GM18517 (cell line): ENCODE measurements at regions not wholly inside any gene's neighbourhood (a gene's known extent, or its start where the extent isn't known, plus 50 kb on each side); places are given as distances from the start of the nearest gene placed in this dataset.

Experiments used
- ATAC-seq: cut with Tn5 transposase; IDR thresholded peaks from one replicate; pipeline ENCODE4 v1.9.1; 2021; ENCODE audit warnings: mild to moderate bottlenecking, moderate library complexity; ENCODE audit not compliant: unreplicated experiment

DNA sequence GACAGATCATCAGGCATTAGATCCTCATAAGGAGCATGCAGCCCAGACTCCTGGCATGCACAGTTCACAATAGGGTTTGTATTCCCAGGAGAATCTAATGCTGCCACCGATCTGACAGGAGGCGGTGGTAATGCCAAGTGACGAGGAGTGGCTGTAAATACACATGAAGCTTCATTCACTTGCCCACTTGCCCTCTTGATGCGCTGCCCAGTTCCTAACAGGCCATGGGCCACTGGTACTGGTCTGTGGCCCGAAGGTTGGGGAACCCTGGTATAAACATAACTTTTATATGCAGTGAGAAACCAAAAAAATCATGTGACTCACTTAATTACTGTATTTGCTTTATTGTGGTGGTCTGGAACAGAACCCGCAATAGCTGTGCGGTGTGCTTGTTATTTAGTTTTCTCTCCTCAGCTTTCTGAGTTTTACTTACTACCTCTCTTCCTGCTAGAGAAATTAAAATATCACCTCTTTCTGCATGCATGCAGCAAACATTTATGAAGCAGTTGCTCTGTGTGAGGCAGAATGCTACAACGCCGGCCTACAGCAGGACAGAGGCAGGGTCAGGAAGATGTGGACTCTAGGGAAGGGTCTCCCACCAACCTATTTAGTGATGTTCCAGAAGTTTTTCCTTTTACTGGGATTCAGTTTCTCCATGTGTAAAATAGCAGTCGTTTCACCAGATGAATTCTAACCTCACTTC, 151.3 kb downstream of the MAF start:
- ATAC-seq, result no peak

DNA sequence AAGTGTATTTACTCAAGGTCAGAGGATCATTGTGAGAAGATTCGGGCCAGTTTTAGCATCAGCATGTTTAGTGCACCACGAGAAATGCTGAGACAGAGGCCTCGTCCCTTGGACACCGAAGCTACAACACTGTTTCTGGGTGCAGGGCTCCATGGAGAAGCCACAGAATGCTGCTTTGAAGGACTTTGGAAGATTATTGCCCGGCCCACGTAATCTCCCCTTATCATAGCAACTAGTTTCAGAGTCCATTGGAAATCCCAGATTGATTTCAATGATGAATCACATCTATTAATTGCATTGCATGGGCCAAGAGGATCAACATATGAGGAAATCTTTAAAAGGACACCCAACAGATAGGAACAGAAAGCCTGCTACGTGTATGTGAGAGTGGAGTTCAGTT, 156.0 kb downstream of the MAF start:
- no peak for ATAC-seq

DNA sequence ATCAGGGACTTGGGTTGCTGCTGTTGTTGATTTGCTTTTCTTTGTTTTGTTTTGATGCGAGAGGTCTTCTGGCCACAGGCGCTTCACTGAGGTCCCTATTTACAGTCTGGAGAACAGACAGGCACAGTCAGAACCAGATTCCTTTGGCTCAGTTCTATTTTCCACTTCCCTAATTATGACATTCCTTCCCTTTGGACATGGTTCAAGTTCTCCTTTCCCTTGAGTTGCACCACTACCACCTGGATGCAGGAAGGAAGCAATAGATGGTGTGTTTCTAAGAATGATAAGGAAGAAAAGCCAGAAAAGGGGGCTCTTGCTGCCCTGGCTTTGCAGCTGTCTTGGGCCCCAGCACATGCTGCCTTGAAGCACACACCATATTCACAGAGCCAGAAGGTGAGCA, 160.6 kb downstream of the MAF start:
- ATAC-seq, result no peak

DNA sequence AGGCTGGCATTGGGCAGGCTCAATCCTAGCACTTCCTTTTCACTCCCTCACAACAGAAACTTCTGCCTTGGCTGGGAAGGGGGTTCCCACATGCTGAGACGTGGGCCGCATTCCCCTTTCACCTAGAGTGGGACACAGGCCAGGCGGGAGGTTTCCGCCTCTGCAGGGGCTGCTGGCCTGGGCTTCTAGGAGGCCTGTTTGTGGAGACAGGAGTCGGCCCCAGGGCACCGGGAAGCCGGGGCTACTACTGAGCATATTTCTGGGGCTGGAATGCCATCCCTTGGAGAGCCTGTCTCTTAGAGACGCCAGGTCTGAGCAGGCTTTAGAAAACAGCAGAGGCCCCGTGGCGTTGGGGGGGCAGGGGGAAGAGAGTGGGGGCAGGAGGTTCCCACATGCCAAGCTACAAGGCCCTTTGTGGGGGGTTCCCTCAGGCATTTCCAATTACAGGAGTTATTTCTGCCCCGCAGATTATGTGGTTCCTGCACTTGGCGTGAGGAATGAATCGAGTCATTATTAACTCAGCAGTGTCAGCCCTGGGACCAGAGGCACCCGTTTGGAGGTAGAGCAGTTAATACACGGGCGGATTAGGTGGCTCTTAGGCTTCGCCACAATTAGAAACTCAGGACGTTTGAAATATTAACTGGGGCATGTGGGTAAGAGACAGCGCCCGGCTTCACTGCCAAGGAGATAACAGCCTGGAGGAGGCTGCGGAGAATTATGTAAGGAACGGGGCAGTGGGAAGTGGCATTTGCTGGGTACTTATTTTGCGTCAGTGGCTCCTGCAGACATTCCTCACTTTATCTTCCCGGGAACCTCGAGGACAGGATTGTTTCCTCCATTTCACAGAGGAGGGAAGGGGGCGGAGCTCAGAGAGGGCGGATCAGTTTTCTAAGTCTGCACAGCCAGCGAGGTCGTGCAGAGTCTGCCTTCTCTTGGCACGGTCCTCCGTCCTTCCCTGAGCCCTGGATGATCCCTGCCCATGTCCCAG, 162.5 kb downstream of the MAF start:
- ATAC-seq, result no peak

DNA sequence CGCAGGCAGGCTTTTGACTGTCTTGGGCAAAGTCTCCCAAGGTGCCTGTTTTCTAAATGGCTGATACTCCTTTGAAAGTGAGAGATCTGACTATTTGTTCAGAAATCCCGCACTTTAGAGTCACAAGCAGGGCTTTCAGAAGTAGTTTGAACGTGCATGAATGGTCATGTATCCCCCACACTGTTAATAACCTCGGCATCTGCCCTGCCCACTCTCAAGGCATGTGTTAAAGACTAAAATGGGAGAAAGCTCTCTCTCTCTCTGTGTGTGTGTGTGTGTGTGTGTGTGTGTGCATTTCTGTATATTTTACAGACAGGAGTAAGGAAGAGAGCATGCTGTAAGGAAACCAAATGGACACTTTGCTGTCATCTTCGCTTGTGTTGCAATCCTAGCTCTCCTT, 163.7 kb downstream of the MAF start:
- no peak for ATAC-seq

DNA sequence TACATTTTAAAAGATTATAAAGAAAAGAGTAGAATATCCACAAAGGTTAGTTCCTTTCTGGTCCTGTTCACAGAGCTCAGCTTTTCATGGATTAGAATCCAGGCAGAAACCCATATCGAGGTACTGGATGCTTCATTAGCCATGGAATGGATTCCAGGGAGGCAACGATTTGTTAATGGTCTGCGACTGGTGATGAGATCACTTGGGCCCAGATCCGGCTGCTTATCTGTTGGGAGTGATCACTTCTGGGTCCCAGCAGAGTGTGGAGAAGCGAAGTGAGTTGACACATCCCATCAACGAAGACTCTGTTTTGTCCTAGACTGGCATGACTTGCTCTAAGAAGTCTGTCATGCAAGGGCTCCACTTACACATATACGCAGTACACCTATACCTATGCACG, 165.8 kb downstream of the MAF start:
- ATAC-seq, result no peak

DNA sequence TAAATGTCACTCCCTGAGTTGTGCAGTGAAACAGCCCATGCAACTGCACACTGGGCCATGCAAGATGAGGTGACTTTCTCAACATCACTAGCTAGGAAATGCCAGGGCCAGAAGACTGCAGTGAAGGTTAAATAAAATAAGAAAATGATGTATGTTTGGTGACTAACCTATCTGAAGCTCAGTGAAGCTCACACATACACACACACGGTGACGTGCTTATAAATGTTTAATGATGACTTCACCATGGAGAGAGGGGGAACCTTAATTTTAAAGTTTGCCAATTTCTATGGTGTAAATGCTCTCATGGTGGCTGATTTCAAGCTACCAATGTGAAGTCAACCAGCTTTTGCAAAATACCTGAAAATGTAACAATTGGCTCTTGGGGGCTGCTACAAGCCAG, 166.4 kb downstream of the MAF start:
- ATAC-seq, result no peak

DNA sequence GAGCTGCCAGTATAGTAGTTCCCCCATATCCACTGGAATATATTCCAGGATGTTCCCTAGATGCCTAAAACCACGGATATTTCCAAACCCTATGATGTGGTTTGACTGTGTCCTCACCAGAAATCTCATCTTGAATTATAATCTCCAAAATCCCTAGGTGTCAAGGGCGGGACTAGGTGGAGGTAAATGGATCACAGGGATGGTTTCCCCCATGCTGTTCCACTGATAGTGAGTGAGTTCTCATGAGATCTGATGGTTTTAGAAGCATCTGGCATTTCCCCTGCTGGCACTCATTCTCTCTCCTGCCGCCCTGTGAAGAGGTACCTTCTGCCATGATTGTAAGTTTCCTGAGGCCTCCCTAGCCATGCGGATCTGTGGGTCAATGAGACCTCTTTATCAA, 168.6 kb downstream of the MAF start:
- ATAC-seq, result no peak

DNA sequence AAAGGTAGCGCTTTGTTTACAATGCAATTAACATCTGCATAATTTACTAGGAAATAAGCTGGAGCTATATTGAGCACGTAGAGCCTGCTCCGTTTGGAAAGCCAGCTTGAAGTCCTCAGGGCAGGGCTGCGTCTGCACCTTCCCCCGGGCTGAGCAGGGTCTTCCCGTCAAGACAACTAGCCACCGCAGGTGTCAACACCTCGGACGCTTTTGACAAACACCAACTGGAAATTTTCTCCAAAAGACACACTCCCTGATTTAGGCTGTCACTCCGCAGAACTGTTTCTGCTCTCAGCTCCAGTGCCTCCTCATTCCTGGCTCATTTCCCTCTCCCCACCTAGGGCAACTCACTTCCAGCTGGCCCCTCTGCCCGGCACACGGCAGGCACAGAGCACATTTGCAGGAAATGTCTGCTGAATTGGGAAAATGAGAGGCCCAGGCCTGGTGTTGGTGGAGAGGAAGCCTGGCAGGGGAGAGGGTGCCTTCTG, 170.3 kb downstream of the MAF start:
- ATAC-seq, result no peak

DNA sequence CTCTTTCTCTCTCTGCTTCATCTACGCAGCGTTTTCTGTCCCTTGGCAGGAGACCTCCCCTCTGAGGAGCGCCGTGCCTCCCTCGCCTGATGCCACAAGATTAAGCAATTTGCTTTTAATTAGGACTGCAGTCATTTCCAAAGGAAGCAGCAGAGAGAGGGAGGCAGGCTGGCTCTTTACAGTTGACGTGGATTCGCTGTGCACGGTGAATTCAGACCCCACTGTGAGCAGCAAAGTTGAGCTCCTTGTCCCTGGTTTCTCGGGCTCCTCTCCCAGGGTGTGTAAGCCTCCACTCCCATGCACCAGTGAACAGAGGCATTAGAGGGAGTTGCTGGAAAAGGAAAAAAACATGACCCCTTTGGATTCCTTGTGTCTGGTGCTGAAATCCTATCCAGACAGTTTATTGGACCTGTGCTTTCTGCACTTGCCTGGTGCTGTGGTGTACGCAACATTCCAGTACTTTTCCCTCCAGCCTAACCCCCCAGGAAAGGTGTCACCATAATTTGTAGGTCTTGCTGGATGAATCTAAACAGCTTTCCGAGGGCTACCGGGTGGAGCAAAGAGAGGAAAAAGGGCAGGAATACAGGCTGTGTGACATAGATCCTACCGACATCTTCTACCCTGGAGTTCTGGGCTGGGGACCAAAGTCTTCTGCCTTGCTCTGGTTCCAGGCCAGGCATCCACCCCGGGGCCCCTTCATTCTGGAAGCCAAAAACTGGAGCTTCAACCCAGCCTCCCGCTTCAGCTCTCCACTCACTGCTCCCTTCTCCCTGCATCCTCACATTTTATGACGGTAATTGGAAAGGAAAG, 171.0 kb downstream of the MAF start:
- no peak for ATAC-seq

DNA sequence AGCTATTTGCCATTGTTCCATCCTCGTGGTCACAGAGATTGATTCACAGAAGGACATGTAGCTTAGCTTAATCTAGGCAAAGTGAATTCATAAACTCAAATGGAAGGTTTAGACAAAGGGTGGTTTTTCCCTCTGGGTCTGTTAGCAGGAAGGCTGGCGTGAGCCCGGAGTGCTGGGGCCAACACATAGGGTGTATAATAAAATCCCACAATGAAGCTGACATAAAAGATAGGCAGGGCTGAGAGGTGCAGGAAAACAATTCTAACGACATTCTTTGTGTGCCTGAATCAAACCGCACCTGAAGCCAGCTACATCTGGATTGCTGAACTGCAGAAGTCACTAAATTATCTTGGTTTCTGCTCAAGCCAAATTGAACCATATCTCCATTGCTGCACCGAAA, 173.9 kb downstream of the MAF start:
- no peak for ATAC-seq

DNA sequence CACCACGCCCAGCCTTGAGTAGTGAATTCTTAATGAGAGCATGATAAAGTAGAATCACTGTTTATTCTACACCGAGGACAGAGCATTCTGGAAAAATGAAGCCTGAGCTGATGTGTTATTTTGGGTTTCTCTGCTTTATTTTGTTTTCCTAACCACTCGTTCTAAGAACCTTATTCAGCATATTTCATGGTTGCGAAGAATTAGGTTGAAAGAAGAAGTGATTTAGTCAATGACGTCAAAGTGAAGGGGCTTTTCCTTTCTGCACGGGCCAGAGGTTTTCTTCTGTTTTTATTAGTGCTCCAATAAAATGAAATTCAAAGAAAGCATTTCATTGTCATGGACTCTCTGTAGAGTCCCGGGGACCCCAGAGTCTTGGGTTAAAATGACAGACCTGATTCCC, 178.5 kb downstream of the MAF start:
- ATAC-seq, result no peak

DNA sequence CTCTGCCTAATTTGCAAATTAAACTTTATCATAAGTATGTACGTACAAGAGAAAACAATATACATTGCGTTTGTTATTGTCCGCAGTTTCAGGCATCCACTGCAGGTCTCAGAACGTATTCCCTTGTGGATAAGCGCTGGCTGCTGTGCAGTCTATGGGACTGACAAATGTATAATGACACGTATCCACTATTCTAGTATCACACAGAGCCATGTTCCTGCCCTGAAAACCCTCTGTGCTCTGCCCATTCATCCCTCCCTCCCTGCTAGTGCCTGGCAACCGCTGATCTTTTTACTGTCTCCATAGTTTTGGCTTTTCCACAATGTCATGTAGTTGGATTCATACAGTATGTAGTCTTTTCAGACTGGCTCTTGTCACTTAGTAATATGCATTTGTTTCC, 179.4 kb downstream of the MAF start:
- ATAC-seq, result no peak

DNA sequence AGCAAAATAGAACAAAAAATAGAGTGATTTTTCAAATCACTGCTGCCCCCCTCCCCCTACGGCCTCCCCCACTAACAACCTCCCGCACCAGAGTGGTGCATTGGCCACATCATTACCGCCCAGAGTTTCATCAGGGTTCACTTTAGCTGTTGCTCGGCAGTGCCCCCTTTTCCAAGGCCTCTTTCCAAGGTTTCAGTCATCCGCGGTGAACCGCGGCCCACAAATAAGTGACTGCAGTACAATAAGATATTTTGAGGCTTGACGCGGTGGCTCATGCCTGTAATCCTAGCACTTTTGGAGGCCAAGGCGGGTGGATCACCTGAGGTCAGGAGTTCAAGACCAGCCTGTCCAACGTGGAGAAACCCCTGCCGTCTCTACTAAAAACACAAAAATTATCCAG, 180.0 kb downstream of the MAF start:
- no peak for ATAC-seq

DNA sequence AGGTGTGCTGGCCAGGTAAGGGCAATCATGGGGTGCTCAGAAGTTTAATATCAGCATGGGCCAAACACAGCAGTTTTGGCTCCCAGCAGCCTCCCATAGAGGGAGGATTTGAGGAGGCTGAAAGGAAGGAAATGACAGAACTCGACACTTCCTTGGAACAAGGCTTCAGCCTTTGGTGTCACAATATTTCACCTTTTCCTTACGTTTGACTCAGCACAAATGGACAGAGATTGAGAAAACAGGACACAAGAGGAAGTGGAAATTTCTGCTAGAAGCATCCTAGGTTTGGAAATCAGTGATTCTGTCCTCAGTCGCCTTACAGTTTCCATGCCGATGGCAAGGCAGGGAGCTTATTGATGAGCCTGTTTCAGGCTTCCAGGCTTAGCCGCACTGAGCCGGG, 181.4 kb downstream of the MAF start:
- ATAC-seq, result no peak

DNA sequence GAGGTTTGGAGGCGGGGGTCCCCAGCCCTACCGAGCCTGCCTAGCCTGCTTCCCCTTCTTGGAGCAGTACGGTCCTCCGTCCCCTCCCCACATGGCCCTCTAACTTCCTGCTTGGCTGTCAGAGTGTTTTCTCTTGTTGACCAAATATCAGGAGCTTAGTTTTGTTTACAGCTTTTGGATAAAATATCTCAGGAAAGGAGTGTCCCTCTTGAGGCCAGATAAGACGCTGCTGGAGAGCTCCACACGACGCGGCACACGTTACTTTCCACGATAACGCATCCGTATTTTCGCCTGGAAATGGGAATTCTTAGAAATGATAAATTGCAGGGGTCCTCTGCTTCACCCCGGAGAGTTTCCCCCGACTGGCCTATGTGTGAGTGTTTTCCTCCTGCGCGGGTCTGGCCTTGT, 182.9 kb downstream of the MAF start:
- no peak for ATAC-seq

DNA sequence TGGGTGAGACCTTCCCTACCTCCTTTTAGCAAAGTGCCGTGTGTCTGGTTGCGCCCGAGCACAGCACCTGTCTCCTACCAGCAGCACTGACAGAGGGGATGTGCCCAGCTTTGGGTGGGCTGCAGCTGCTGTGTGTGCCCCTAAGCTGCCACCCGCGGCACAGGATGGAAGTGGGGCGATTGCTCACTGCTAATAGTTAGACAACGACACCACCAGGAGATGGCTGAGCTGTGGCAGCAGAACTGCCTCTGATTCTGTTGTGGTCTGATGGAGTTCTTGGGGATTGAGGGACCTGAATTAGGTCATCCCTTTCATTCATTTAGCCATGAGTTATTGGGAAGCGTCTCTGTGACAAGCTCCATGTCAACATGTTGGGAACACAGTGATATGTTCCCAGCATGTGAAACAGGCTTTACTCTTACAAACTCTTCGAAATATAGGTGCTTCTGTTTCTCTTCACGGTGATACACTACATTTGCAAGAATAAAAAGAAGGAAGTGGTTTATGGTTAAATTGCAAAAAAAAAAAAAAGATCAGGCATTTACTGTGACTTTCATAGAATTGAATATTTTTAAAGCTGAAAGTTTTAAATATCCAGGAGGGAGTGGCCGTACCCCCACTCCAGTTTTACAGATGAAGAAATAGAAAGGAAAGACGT, 184.4 kb downstream of the MAF start:
- no peak for ATAC-seq

DNA sequence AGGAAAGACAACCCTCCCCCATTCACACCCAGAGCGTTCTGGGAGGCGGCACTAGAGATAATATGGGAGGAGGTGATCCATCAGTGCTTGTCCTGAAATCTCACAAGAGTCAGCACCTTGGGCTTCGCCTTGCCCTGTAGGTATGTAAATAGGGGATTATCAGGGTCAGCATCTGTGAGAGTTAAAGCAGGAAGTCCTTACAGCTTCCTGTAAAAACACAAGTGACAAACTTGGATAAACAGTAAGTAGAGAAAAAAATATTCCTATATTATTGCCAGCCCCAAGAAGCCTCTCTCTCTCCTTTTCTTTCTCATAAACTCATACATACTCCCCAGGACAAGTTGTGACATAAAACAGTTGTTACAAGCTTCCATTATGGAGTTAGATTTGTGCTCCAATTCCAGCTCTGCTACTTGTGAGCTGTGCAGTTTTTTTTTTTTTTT, 187.7 kb downstream of the MAF start:
- ATAC-seq, result no peak

DNA sequence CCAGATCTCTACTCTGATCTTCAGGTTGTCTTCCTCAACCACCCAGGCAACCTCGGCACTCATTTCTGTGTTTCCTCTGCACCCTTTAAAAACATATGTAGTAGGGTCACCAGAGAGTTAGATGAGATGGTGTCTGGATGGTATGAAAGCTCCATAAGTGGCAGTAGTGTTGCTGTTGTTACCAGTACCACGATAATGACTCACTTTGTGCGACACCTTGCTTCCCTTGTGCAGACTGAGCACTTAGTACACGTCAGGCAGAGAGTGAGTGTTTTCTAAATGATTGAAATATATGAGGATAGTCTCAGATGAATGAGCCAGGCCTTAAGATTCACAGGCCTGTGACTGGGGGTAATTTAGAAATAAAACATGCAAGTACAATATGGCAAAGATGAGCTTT, 188.7 kb downstream of the MAF start:
- ATAC-seq, result no peak

DNA sequence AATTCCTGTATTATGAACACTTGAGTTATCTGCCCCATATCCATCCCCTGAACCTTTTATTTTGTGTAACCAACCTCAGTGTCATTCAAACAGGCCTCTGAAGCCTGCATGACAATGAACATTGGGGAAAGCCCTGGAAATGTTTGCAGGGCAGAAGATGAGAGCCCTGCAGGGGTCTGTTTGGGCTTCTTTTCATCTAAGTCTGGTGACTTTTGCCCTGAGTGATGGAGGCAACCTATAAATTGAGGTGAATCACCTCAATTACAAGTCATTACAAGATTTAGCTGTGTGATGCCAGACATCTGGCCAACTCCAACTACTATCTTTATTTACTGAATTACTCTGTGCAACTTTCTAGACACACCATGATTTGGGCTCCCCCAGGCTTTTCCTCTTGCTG, 189.2 kb downstream of the MAF start:
- no peak for ATAC-seq

DNA sequence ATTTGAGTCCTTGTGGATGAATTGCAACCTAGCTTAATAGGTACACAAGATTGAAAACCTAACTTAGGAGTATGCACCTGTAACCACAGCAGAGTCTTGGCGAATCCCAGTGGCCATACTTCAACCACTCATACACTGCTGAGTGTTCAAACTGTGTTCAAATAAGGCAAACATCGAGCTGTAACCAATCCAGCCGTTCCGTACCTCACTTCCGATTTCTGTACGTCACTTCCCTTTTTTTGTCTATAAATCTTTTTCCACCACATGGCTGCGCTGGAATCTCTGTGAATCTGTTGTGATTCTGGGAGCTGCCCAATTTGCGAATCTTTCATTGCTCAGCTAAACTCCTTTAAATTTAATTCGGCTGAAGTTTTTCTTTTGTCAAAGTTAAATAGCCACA, 190.6 kb downstream of the MAF start:
- no peak for ATAC-seq
